Transverse colon (tissue), 3 donors: ENCODE measurements at regions not wholly inside any gene's neighbourhood (a gene's known extent, or its start where the extent isn't known, plus 50 kb on each side); places are given as distances from the start of the nearest gene placed in this dataset.

Source experiments
- POLR2A ChIP-seq: fragments of 450-650 bp; IDR thresholded peaks from one replicate; pipeline ENCODE4 v1.6.1; 2016; ENCODE audit warnings: antibody characterized with exemption, mild to moderate bottlenecking, moderate library complexity
- TF ChIP-seq, protein P1 (sequence below), 5 experiments: fragments of 200-600 bp in 3 of 5; fragments of 450-650 bp in 2 of 5; sonication (generic) in 3 of 5; IDR thresholded peaks; 1 replicate in 2 of 5; 2 replicates in 3 of 5; pipeline ENCODE4 v1.5.1; 2016 to 2017; ENCODE audit warnings: antibody characterized with exemption in 5 of 5, inconsistent platforms in 3 of 5, mild to moderate bottlenecking in 2 of 5, moderate library complexity in 1 of 5

GRCh38 chr6:130761286-130761685, 65.9 kb upstream of the SMLR1 start:
- TF ChIP-seq, protein P1, sequence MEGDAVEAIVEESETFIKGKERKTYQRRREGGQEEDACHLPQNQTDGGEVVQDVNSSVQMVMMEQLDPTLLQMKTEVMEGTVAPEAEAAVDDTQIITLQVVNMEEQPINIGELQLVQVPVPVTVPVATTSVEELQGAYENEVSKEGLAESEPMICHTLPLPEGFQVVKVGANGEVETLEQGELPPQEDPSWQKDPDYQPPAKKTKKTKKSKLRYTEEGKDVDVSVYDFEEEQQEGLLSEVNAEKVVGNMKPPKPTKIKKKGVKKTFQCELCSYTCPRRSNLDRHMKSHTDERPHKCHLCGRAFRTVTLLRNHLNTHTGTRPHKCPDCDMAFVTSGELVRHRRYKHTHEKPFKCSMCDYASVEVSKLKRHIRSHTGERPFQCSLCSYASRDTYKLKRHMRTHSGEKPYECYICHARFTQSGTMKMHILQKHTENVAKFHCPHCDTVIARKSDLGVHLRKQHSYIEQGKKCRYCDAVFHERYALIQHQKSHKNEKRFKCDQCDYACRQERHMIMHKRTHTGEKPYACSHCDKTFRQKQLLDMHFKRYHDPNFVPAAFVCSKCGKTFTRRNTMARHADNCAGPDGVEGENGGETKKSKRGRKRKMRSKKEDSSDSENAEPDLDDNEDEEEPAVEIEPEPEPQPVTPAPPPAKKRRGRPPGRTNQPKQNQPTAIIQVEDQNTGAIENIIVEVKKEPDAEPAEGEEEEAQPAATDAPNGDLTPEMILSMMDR (IDR thresholded peaks at IDR 0.05) = no peak
- TF ChIP-seq POLR2A = no peak
